Heart right ventricle (tissue), 16 donors: ENCODE measurements at regions not wholly inside any gene's neighbourhood (a gene's known extent, or its start where the extent isn't known, plus 50 kb on each side); places are given as distances from the start of the nearest gene placed in this dataset.
"Not testable (repeated sequence)": the region's sequence is repeated elsewhere in the genome, so short reads cannot be mapped to it uniquely, and the experiment has no call there.

Experiments used
- ATAC-seq, 8 donors: fragments of 200-7000 bp; cut with Tn5 transposase; one replicate each; pipeline ENCODE4 v1.9.1; 2020; ENCODE audit warnings: mild to moderate bottlenecking in 8 of 8, moderate library complexity in 8 of 8, moderate number of reproducible peaks in 1 of 8
- DNase-seq, 2 donors: peaks; one replicate each; pipeline ENCODE4 v3.0.0-alpha.2; 2020
- H3K27ac ChIP-seq, 10 donors: fragments of 200-600 bp; sonication (generic) in 2 of 10; one replicate each; pipeline versions ENCODE4 v1.5.0 to v1.8.0; 2020 to 2022; ENCODE audit warnings: mild to moderate bottlenecking in 3 of 10
- H3K27me3 ChIP-seq, 7 donors: fragments of 200-600 bp; one replicate each; pipeline ENCODE4 v1.8.0; 2021 to 2022; ENCODE audit warnings: mild to moderate bottlenecking in 2 of 7
- H3K36me3 ChIP-seq, 9 donors: fragments of 200-600 bp; sonication (generic) in 1 of 9; one replicate each; pipeline versions ENCODE4 v1.5.0 to v1.8.0; 2020 to 2022; ENCODE audit warnings: mild to moderate bottlenecking in 2 of 9
- H3K4me1 ChIP-seq, 9 donors: fragments of 200-600 bp; sonication (generic) in 1 of 9; one replicate each; pipeline versions ENCODE4 v1.5.0 to v1.8.0; 2020 to 2022; ENCODE audit warnings: mild to moderate bottlenecking in 4 of 9
- H3K4me3 ChIP-seq, 10 donors: fragments of 200-600 bp; sonication (generic) in 2 of 10; one replicate each; pipeline versions ENCODE4 v1.5.0 to v1.8.0; 2020 to 2022; ENCODE audit warnings: mild to moderate bottlenecking in 7 of 10, moderate library complexity in 2 of 10
- H3K9me3 ChIP-seq, 11 donors: fragments of 200-600 bp in 10 of 11; sonication (generic) in 2 of 11; one replicate each; pipeline versions ENCODE4 v1.5.0 to v1.8.0; 2013 to 2022; ENCODE audit warnings: mild to moderate bottlenecking in 2 of 11, control low read depth in 1 of 11, moderate library complexity in 1 of 11
- CTCF ChIP-seq, 9 donors: fragments of 200-600 bp; sonication (generic) in 2 of 9; IDR thresholded peaks; one replicate each; pipeline versions ENCODE4 v1.5.0 to v1.8.0; 2021 to 2022; ENCODE audit warnings: antibody characterized with exemption in 9 of 9, mild to moderate bottlenecking in 5 of 9, moderate library complexity in 1 of 9
- WGBS, 2 donors: extraction: QIAGEN DNeasy Blood & Tissue Kit; methylation state at CpG; one replicate each; pipeline ENCODE4 v1.1.7; 2013; ENCODE audit warnings: inconsistent platforms in 1 of 2; 5-methylcytosine and 5-hydroxymethylcytosine counted together
- intact Hi-C, 10 donors: fragments of 100-400 bp; cut with DNase I; formaldehyde crosslinking; loops; one replicate each; pipeline versions ENCODE4 v1.11.1 to v1.14.2; 2022
- donor health status: Arrhythmogenic right ventricular cardiomyopathy.
- donor health status: ischemic (EF 13 %, LVEDD 7.1; RV severe dilation, severe dysfunction).
- donor health status: healthy with polysubstance abuse.
- donor health status: DM: no; HTN: yes; CAD: no.
- donor health status: DM: no; HTN: no; CAD: no.
- donor health status: ischemic (EF 25% LVEDD 6.9; RV normal size, moderate dysfunction).
- donor health status: ischemic (EF 25% LVEDD 5.7; RV mildly dilated, moderate dysfunction).
- donor health status: healthy.
- donor health status: DM: yes; HTN: yes; CAD: no.
- donor health status: Ischemic cardiomyopathy.
- donor health status: ischemic (EF 35%, LVEDD 5.7; RV mildly dilated, moderate dysfunction).
- donor health status: nonischemic (EF 11% LVEDD 7.7; RV severe dilation, severe dysfunction).
- donor health status: DM: yes; HTN: yes; CAD: no.
- donor health status: PGD.
- donor health status: ischemic (EF 29% LVEDD 5.4; RV normal size, mild dysfunction).
- donor health status: nonischemic (EF 23%, LVEDD 6.1; RV moderate dilation, normal function).

- H3K27ac ChIP-seq: no peak overlapping the region
- peaks cover 0 to 3% (median 0%) of the 10 kb centered on the region in 11 donors for H3K9me3 ChIP-seq
- no peak for TF ChIP-seq CTCF (IDR thresholded peaks at IDR 0.05)
- 87 to 88% methylated on average over 6 of the region's 6 CpGs for WGBS, 2 donors
- no peaks in the 10 kb centered on the region for H3K36me3 ChIP-seq
- no peaks in the 10 kb centered on the region for H3K27me3 ChIP-seq
- intact Hi-C loops: no loop called here
- H3K4me3 ChIP-seq: no peak overlapping the region
- DNase-seq (no peak), ATAC-seq (no peak)
- H3K4me1 ChIP-seq: no peaks in the 10 kb centered on the region
These were observed 335.7 kb downstream of the RPS29 start for GRCh38 chr14:49250517-49250916.

GRCh38 chr14:49250109-49250508, 336.1 kb downstream of the RPS29 start:
- DNase-seq (no peak), ATAC-seq (no peak)
- no peak overlapping the region for H3K4me3 ChIP-seq
- WGBS, 2 donors: 80% methylated on average over 4 of the region's 4 CpGs
- H3K27me3 ChIP-seq: no peaks in the 10 kb centered on the region
- no peak for TF ChIP-seq CTCF (IDR thresholded peaks at IDR 0.05)
- H3K36me3 ChIP-seq: no peaks in the 10 kb centered on the region
- H3K9me3 ChIP-seq: peaks cover 0 to 3% (median 0%) of the 10 kb centered on the region in 11 donors
- intact Hi-C loops: no loop called here
- no peak overlapping the region for H3K27ac ChIP-seq
- H3K4me1 ChIP-seq: no peaks in the 10 kb centered on the region

- ATAC-seq (no peak), DNase-seq (no peak)
- peaks cover 0 to 3% (median 0%) of the 10 kb centered on the region in 11 donors for H3K9me3 ChIP-seq
- no peak for TF ChIP-seq CTCF (IDR thresholded peaks at IDR 0.05)
- no peak overlapping the region for H3K27ac ChIP-seq
- H3K4me1 ChIP-seq: no peaks in the 10 kb centered on the region
- intact Hi-C loops: no loop called here
- H3K27me3 ChIP-seq: no peaks in the 10 kb centered on the region
- no peak overlapping the region for H3K4me3 ChIP-seq
- H3K36me3 ChIP-seq: no peaks in the 10 kb centered on the region
These were observed 337.2 kb downstream of the RPS29 start for GRCh38 chr14:49249022-49249421.

- intact Hi-C loops, ATAC-seq: not testable (repeated sequence)
- 81 to 82% methylated on average over 5 of the region's 5 CpGs for WGBS, 2 donors
These were observed 342.4 kb downstream of the RPS29 start for GRCh38 chr14:49243777-49244176.

GRCh38 chr14:49240383-49240782, 345.8 kb downstream of the RPS29 start:
- no peak for TF ChIP-seq CTCF (IDR thresholded peaks at IDR 0.05)
- Histone ChIP-seq H3K27me3 (peaks cover 0 to 9% (median 0%) of the 10 kb centered on the region in 7 donors), H3K36me3 (no peaks in the 10 kb centered on the region), H3K4me1 (no peaks in the 10 kb centered on the region), H3K27ac (no peak overlapping the region), H3K4me3 (no peak overlapping the region), H3K9me3 (peaks cover 0 to 31% (median 3%) of the 10 kb centered on the region in 11 donors)
- 78 to 81% methylated on average over 4 of the region's 4 CpGs for WGBS, 2 donors
- DNase-seq (no peak), ATAC-seq (no peak)
- intact Hi-C loops: no loop called here

More at GRCh38 chr14:49243777-49244176, 342.4 kb downstream of the RPS29 start:
- peaks cover 0 to 12% (median 0%) of the 10 kb centered on the region in 11 donors for H3K9me3 ChIP-seq
- H3K27me3 ChIP-seq, DNase-seq, H3K27ac ChIP-seq, H3K4me1 ChIP-seq, H3K4me3 ChIP-seq, H3K36me3 ChIP-seq: not testable (repeated sequence)
